Naive thymus-derived CD8-positive, alpha-beta T cell (primary cell): ENCODE measurements at regions not wholly inside any gene's neighbourhood (a gene's known extent, or its start where the extent isn't known, plus 50 kb on each side); places are given as distances from the start of the nearest gene placed in this dataset.

ENCODE experiments used
- ATAC-seq, 2 donors: fragments of 150-1000 bp; cut with Tn5 transposase in 1 of 2; sonication (Bioruptor Pico), chemical (Tn5 transposase) in 1 of 2; 1 replicate in 1 of 2; 2 replicates in 1 of 2; pipeline ENCODE4 v1.10.0; 2021; ENCODE audit warnings: mild to moderate bottlenecking in 2 of 2, moderate library complexity in 2 of 2
- POLR2A ChIA-PET: fragments of 350-600 bp; sonication (Branson Sonifier 250); formaldehyde crosslinking; loops from one replicate; lab custom pipeline; 2021; ENCODE audit warnings: antibody characterized with exemption; lab: Charles Lee
- DNase-seq, 10 donors: peaks; one replicate each; pipeline versions ENCODE4 v3.0.0 to v3.0.0-alpha.2; 2020 to 2022
- H3K27ac Mint-ChIP-seq, 10 donors: one replicate each; pipeline ENCODE4 v1.8.0; 2020 to 2022; ENCODE audit warnings: mild to moderate bottlenecking in 10 of 10, mixed read lengths in 10 of 10, moderate library complexity in 4 of 10, inconsistent platforms in 1 of 10
- H3K27me3 Mint-ChIP-seq, 5 donors: one replicate each; pipeline ENCODE4 v1.8.0; 2021 to 2022; ENCODE audit warnings: mixed read lengths in 5 of 5
- H3K36me3 Mint-ChIP-seq, 3 donors: one replicate each; pipeline ENCODE4 v1.8.0; 2020 to 2022; ENCODE audit warnings: mixed read lengths in 3 of 3, mild to moderate bottlenecking in 2 of 3, inconsistent platforms in 1 of 3
- H3K4me1 Mint-ChIP-seq, 4 donors: one replicate each; pipeline ENCODE4 v1.8.0; 2021 to 2022; ENCODE audit warnings: mixed read lengths in 4 of 4
- H3K4me3 Mint-ChIP-seq, 10 donors: one replicate each; pipeline ENCODE4 v1.8.0; 2020 to 2022; ENCODE audit warnings: mild to moderate bottlenecking in 10 of 10, mixed read lengths in 10 of 10, moderate library complexity in 6 of 10, inconsistent platforms in 1 of 10
- H3K9me3 Mint-ChIP-seq, 9 donors: one replicate each; pipeline ENCODE4 v1.8.0; 2020 to 2022; ENCODE audit warnings: mixed read lengths in 9 of 9, mild to moderate bottlenecking in 3 of 9, inconsistent platforms in 1 of 9, moderate library complexity in 1 of 9

DNA sequence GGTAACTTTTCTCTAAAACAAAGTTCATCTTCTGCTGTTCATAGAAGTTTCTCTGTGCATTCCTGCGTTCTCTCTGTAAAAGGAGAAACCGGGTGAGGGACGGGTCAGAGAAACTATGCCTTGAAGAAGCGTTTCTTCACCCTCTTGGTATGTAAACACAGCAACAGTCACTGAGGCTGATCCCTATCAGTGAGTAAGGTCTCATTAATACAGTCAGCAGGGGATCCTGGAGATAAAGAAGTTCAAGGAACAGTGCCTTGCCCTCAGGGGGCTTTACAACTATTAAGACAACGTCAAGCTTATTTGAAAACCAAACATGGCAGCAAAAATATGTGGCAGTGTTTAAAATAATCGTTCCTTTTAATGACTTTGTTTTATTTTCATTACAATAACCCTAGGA lies 202.9 kb upstream of the IL12B start:
- ATAC-seq (no peak), DNase-seq (no peak)
- H3K27me3 Mint-ChIP-seq: peaks cover 2 to 11% (median 5%) of the 10 kb centered on the region in 5 donors
- H3K36me3 Mint-ChIP-seq: peaks cover 0 to 3% (median 0%) of the 10 kb centered on the region in 3 donors
- POLR2A ChIA-PET: no interaction called here
- H3K4me3 Mint-ChIP-seq: no peak overlapping the region
- H3K4me1 Mint-ChIP-seq: no peaks in the 10 kb centered on the region
- no peak overlapping the region for H3K27ac Mint-ChIP-seq
- H3K9me3 Mint-ChIP-seq: peaks cover 0 to 15% (median 5%) of the 10 kb centered on the region in 9 donors

DNA sequence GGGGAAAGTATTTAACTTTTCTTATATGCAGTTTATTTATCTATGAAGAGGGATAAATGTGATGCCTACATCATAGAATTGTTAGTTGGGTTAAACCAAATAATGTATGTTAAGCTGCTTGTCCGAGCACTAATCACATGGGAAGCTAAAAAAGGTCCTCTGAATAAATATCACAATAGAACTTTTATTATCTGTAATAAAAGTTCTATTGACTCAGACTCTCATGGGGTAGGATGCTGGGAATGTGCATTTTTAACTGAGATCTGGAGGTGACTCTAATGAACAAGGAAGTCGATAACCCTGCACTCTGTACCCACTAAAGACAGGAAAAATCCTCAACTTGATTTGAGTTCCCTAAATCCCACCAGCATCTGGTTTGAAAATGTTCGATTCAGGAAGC lies 205.9 kb upstream of the IL12B start:
- Mint-ChIP-seq H3K9me3 (no peaks in the 10 kb centered on the region), H3K27ac (no peak overlapping the region), H3K4me1 (no peaks in the 10 kb centered on the region), H3K36me3 (no peaks in the 10 kb centered on the region), H3K27me3 (peaks cover 5 to 12% (median 9%) of the 10 kb centered on the region in 5 donors), H3K4me3 (no peak overlapping the region)
- DNase-seq: no peak
- no peak for ATAC-seq
- POLR2A ChIA-PET: no interaction called here

GRCh38 chr5:159536646-159537045 lies 206.4 kb upstream of the IL12B start:
- DNase-seq (no peak), ATAC-seq (no peak)
- Mint-ChIP-seq H3K36me3 (no peaks in the 10 kb centered on the region), H3K27ac (no peak overlapping the region), H3K4me1 (no peaks in the 10 kb centered on the region), H3K4me3 (no peak overlapping the region), H3K9me3 (no peaks in the 10 kb centered on the region), H3K27me3 (peaks cover 5 to 12% (median 9%) of the 10 kb centered on the region in 5 donors)
- POLR2A ChIA-PET: no interaction called here

DNA sequence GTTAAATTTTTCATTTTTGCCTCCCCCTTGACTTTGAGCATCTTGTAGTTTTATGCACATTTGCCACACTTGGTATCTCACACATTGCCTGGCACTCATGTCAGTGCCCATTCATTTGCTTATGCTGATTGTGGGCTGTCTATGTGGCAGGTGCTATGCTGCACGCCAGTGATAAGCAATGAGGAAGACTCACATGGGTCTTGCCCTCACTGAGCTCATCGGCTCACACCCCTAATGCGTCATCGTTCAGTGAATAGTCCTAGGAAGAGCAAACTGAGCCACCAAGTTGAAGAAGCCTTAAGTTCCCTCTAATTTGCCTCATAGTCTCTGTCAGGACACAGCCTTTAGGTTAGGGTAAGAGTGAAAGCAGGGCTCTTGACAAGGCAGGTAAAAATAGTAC lies 209.4 kb upstream of the IL12B start:
- ATAC-seq (no peak), DNase-seq (no peak)
- Mint-ChIP-seq H3K4me3 (no peak overlapping the region), H3K27ac (no peak overlapping the region), H3K36me3 (no peaks in the 10 kb centered on the region), H3K9me3 (no peaks in the 10 kb centered on the region), H3K27me3 (peaks cover 9 to 16% (median 11%) of the 10 kb centered on the region in 5 donors), H3K4me1 (no peaks in the 10 kb centered on the region)
- POLR2A ChIA-PET: no interaction called here

GRCh38 chr5:159543326-159543725 lies 213.0 kb upstream of the IL12B start:
- H3K9me3 Mint-ChIP-seq: peaks cover 2 to 9% (median 3%) of the 10 kb centered on the region in 9 donors
- no peaks in the 10 kb centered on the region for H3K4me1 Mint-ChIP-seq
- H3K4me3 Mint-ChIP-seq: no peak overlapping the region
- ATAC-seq: no peak
- no peak overlapping the region for H3K27ac Mint-ChIP-seq
- H3K27me3 Mint-ChIP-seq: peaks cover 7 to 14% (median 13%) of the 10 kb centered on the region in 5 donors
- no peak for DNase-seq
- peaks cover 0 to 8% (median 0%) of the 10 kb centered on the region in 3 donors for H3K36me3 Mint-ChIP-seq
- POLR2A ChIA-PET: no interaction called here

DNA sequence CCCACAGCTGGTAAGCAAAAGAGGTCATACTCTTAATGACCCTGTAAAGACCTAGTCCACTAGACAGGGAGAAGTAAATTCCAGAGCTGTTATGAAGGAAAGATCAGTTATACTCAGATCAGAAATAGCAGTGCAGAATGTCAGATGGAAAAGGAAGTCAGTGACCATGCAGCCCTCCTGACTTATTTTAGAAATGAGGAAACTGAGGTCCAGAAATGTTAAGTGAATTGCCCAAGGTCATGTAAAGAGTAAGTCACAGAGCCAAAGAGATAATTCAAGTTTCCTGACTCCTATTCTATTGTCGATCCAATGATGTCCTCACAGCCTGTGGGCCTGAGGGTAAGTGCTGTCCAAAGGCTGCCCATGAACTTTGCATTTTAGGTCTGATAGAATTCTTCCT lies 214.9 kb upstream of the IL12B start:
- no peak overlapping the region for H3K4me3 Mint-ChIP-seq
- H3K27ac Mint-ChIP-seq: no peak overlapping the region
- H3K4me1 Mint-ChIP-seq: no peaks in the 10 kb centered on the region
- ATAC-seq (no peak), DNase-seq (no peak)
- H3K36me3 Mint-ChIP-seq: peaks cover 0 to 8% (median 0%) of the 10 kb centered on the region in 3 donors
- peaks cover 7 to 15% (median 13%) of the 10 kb centered on the region in 5 donors for H3K27me3 Mint-ChIP-seq
- peaks cover 2 to 9% (median 3%) of the 10 kb centered on the region in 9 donors for H3K9me3 Mint-ChIP-seq
- POLR2A ChIA-PET: no interaction called here

- peaks cover 5 to 13% (median 10%) of the 10 kb centered on the region in 5 donors for H3K27me3 Mint-ChIP-seq
- ATAC-seq (no peak), DNase-seq (no peak)
- H3K4me1 Mint-ChIP-seq: no peaks in the 10 kb centered on the region
- no peak overlapping the region for H3K27ac Mint-ChIP-seq
- no peak overlapping the region for H3K4me3 Mint-ChIP-seq
- peaks cover 0 to 8% (median 0%) of the 10 kb centered on the region in 3 donors for H3K36me3 Mint-ChIP-seq
- POLR2A ChIA-PET: no interaction called here
- H3K9me3 Mint-ChIP-seq: peaks cover 2 to 9% (median 4%) of the 10 kb centered on the region in 9 donors
Observed at GRCh38 chr5:159547466-159548195, 217.3 kb upstream of the IL12B start.

DNA sequence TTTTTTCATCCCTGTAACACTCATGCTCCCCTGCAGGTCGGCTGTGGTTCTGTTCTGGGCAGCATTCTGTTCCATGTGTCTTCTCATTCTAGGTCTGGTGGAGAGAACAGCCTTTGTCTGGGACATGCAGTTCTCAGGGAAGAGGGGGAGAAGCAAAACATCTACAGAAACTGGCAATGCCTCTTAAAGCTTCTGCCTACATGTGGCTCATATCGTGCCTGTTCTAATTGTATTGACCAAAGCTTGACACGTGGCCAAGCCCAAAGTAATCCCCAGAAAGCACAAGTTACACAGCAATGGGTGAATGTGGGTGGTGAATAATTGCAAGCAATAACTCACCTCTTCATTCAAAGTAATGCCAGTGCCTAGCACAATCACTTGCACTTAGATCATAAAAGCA lies 218.2 kb upstream of the IL12B start:
- H3K4me1 Mint-ChIP-seq: no peaks in the 10 kb centered on the region
- H3K27ac Mint-ChIP-seq: no peak overlapping the region
- no peak for ATAC-seq

GRCh38 chr5:159549046-159549445 lies 218.8 kb upstream of the IL12B start:
- ATAC-seq: no peak
- Mint-ChIP-seq H3K9me3 (peaks cover 2 to 9% (median 4%) of the 10 kb centered on the region in 9 donors), H3K4me1 (no peaks in the 10 kb centered on the region), H3K36me3 (peaks cover 0 to 8% (median 0%) of the 10 kb centered on the region in 3 donors), H3K27ac (no peak overlapping the region), H3K27me3 (peaks cover 5 to 13% (median 8%) of the 10 kb centered on the region in 5 donors), H3K4me3 (no peak overlapping the region)
- no peak for DNase-seq
- POLR2A ChIA-PET: no interaction called here

More for the DNA sequence above, 218.2 kb upstream of the IL12B start:
- Mint-ChIP-seq H3K4me3 (no peak overlapping the region), H3K36me3 (peaks cover 0 to 8% (median 0%) of the 10 kb centered on the region in 3 donors), H3K27me3 (peaks cover 5 to 13% (median 10%) of the 10 kb centered on the region in 5 donors), H3K9me3 (peaks cover 2 to 9% (median 4%) of the 10 kb centered on the region in 9 donors)
- POLR2A ChIA-PET: no interaction called here
- no peak for DNase-seq

- Mint-ChIP-seq H3K36me3 (peaks cover 0 to 8% (median 0%) of the 10 kb centered on the region in 3 donors), H3K4me1 (peaks cover 0 to 1% (median 0%) of the 10 kb centered on the region in 4 donors), H3K27ac (no peak overlapping the region), H3K9me3 (peaks cover 2 to 9% (median 4%) of the 10 kb centered on the region in 9 donors), H3K27me3 (peaks cover 3 to 13% (median 5%) of the 10 kb centered on the region in 5 donors), H3K4me3 (no peak overlapping the region)
- DNase-seq: no peak
- POLR2A ChIA-PET: no interaction called here
- no peak for ATAC-seq
Observed at GRCh38 chr5:159550951-159551350, 220.7 kb upstream of the IL12B start.

DNA sequence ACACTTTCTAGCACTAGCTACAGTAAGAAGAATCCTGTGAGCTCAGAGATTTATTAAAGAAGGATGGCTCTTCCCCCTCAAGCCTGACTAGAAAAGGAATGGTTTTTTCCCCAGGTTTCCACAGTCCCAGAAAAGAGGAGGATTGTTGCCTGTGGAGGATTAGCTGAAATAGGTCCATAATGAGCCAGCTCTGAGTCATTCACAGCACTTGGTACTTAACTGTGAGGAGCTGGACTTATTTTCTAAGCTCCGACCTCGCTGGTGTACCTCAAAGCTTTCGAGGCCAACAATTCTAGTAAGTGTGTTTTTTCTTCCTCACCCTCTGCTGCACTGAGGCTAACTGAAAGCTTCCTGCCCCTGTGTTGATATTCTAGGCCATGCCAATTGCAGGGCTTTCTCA lies 222.5 kb upstream of the IL12B start:
- Mint-ChIP-seq H3K4me3 (no peak overlapping the region), H3K9me3 (peaks cover 0 to 1% (median 0%) of the 10 kb centered on the region in 9 donors), H3K4me1 (peaks cover 0 to 1% (median 0%) of the 10 kb centered on the region in 4 donors), H3K36me3 (no peaks in the 10 kb centered on the region), H3K27me3 (peaks cover 0 to 5% (median 4%) of the 10 kb centered on the region in 5 donors), H3K27ac (no peak overlapping the region)
- DNase-seq (no peak), ATAC-seq (no peak)
- POLR2A ChIA-PET: no interaction called here

DNA sequence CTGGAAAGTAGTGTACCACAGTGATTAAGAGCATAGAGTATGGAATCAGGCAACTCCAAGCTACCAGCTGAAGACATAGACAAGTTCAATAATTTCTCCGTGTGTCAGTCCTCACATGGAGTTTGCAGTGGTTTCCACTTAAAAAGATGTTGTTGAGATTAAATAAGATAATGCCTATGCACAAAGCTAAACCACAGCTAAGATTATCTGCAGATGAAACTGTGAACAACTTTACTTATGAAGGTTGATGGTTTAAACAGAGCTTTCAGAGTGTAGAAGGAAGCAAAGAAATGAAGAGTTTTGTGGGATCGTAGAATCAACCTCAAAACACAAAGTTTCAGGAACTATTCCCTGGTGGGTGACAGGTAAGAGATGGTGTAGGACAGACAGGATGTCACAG lies 223.5 kb upstream of the IL12B start:
- Mint-ChIP-seq H3K4me3 (no peak overlapping the region), H3K27ac (no peak overlapping the region)

GRCh38 chr5:159555084-159555483 lies 224.8 kb upstream of the IL12B start:
- DNase-seq: no peak
- Mint-ChIP-seq H3K27me3 (peaks cover 0 to 11% (median 7%) of the 10 kb centered on the region in 5 donors), H3K36me3 (no peaks in the 10 kb centered on the region), H3K27ac (no peak overlapping the region), H3K4me3 (no peak overlapping the region), H3K4me1 (peaks cover 0 to 1% (median 0%) of the 10 kb centered on the region in 4 donors), H3K9me3 (peaks cover 0 to 1% (median 0%) of the 10 kb centered on the region in 9 donors)
- POLR2A ChIA-PET: no interaction called here
- ATAC-seq: no peak

More for the DNA sequence above, 223.5 kb upstream of the IL12B start:
- peaks cover 0 to 6% (median 3%) of the 10 kb centered on the region in 5 donors for H3K27me3 Mint-ChIP-seq
- ATAC-seq (no peak), DNase-seq (no peak)
- POLR2A ChIA-PET: no interaction called here
- no peaks in the 10 kb centered on the region for H3K36me3 Mint-ChIP-seq
- H3K9me3 Mint-ChIP-seq: peaks cover 0 to 1% (median 0%) of the 10 kb centered on the region in 9 donors
- H3K4me1 Mint-ChIP-seq: peaks cover 0 to 1% (median 0%) of the 10 kb centered on the region in 4 donors
